GM21825 (cell line): ENCODE measurements at regions not wholly inside any gene's neighbourhood (a gene's known extent, or its start where the extent isn't known, plus 50 kb on each side); places are given as distances from the start of the nearest gene placed in this dataset.
A peak's percentile ranks its signal among the peaks of the same experiment; 100 is the strongest.

Experiments
- ATAC-seq: cut with Tn5 transposase; IDR thresholded peaks from one replicate; pipeline ENCODE4 v1.9.1; 2021; ENCODE audit warnings: mild to moderate bottlenecking, moderate library complexity; ENCODE audit not compliant: unreplicated experiment

- no peak for ATAC-seq
Observed at GRCh38 chr6:8733879-8734278, 298.5 kb upstream of the SLC35B3 start.

- peak; percentile 74 for ATAC-seq
Observed at GRCh38 chr6:8731874-8732273, 296.5 kb upstream of the SLC35B3 start.

- ATAC-seq: no peak
Observed at GRCh38 chr6:8710668-8711431, 275.5 kb upstream of the SLC35B3 start.

- ATAC-seq: no peak
Observed at GRCh38 chr6:8707956-8708772, 272.8 kb upstream of the SLC35B3 start.

GRCh38 chr6:8707369-8707768, 272.0 kb upstream of the SLC35B3 start:
- ATAC-seq: no peak

- no peak for ATAC-seq
Observed at GRCh38 chr6:8705435-8706020, 270.2 kb upstream of the SLC35B3 start.

GRCh38 chr6:8703059-8703458, 267.7 kb upstream of the SLC35B3 start:
- no peak for ATAC-seq

GRCh38 chr6:8688821-8689220, 253.5 kb upstream of the SLC35B3 start:
- ATAC-seq: no peak

GRCh38 chr6:8686077-8686476, 250.7 kb upstream of the SLC35B3 start:
- ATAC-seq: no peak

GRCh38 chr6:8683204-8683603, 247.9 kb upstream of the SLC35B3 start:
- ATAC-seq: no peak

GRCh38 chr6:8679823-8680222, 244.5 kb upstream of the SLC35B3 start:
- ATAC-seq: no peak

GRCh38 chr6:8678466-8678865, 243.1 kb upstream of the SLC35B3 start:
- no peak for ATAC-seq

GRCh38 chr6:8674126-8674525, 238.8 kb upstream of the SLC35B3 start:
- no peak for ATAC-seq

- ATAC-seq: no peak
Observed at GRCh38 chr6:8672882-8673281, 237.5 kb upstream of the SLC35B3 start.

GRCh38 chr6:8670792-8671191, 235.4 kb upstream of the SLC35B3 start:
- no peak for ATAC-seq

GRCh38 chr6:8664700-8665099, 229.4 kb upstream of the SLC35B3 start:
- ATAC-seq: no peak

GRCh38 chr6:8664070-8664469, 228.7 kb upstream of the SLC35B3 start:
- no peak for ATAC-seq

GRCh38 chr6:8659404-8660189, 224.3 kb upstream of the SLC35B3 start:
- ATAC-seq: no peak

GRCh38 chr6:8658416-8658815, 223.1 kb upstream of the SLC35B3 start:
- no peak for ATAC-seq

GRCh38 chr6:8657522-8657921, 222.2 kb upstream of the SLC35B3 start:
- no peak for ATAC-seq
